ENCODE measurements at regions not wholly inside any gene's neighbourhood (a gene's known extent, or its start where the extent isn't known, plus 50 kb on each side); places are given as distances from the start of the nearest gene placed in this dataset.

DNA sequence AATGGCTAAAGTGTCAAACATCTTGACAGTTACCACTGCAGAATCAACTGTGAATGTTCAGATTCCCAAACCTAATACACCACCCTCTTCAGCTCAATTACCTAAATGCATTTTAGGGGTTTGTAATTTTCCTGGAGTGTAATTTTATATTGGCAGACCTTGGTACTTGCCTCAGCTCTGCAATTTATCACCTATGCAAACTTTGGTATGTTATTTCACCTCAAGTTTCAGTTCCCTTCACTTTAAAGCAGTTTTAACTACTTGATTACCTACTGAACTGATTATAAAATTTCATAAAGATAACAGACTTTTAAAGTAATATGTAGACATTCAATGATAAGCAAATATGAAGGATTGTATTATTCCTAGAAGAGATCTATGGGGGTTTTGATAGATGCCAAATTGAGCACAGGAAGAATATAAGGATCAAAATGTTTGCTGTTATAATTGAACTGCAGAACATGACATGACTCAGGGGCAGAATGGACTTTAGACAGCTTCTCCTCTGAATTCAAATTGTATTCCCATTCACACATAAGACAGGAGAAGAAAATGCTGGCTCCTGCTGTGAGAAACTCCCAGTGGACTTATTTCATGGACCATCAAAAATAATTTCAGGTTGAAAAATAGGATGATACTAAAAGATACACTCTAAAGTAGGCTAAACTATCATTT lies 491.5 kb upstream of the LUZP2 start:
- H3K4me3 ChIP-seq (ENCODE audit: control insufficient read depth, low read depth, low read length) = no peak overlapping the region
- TF ChIP-seq, protein P1, sequence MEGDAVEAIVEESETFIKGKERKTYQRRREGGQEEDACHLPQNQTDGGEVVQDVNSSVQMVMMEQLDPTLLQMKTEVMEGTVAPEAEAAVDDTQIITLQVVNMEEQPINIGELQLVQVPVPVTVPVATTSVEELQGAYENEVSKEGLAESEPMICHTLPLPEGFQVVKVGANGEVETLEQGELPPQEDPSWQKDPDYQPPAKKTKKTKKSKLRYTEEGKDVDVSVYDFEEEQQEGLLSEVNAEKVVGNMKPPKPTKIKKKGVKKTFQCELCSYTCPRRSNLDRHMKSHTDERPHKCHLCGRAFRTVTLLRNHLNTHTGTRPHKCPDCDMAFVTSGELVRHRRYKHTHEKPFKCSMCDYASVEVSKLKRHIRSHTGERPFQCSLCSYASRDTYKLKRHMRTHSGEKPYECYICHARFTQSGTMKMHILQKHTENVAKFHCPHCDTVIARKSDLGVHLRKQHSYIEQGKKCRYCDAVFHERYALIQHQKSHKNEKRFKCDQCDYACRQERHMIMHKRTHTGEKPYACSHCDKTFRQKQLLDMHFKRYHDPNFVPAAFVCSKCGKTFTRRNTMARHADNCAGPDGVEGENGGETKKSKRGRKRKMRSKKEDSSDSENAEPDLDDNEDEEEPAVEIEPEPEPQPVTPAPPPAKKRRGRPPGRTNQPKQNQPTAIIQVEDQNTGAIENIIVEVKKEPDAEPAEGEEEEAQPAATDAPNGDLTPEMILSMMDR (IDR thresholded peaks at IDR 0.05; ENCODE audit: control insufficient read depth, insufficient read depth, low read depth, low read length, missing control alignments) = no peak
- no peak for DNase-seq (ENCODE audit: low read depth)

DNA sequence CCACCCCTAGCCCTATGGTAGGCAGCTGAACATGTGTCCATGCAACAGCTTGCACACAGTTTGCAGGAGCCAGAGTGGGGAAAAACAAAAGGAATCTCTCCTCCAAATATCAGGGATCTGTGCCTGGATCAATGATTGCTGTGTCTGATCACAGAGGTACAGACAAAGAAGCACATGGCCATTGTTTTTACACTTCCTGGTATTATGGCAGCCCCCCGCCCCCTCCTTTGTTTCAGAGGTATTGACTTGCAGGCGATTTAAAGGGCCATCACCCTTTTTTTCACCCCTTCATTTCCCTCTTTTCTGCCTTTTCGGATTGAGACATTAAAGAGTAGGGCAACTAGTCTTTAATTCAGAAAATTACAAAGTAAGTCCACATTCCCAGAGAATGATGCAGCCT lies 453.0 kb upstream of the LUZP2 start:
- TF ChIP-seq, protein P1 (IDR thresholded peaks at IDR 0.05; ENCODE audit: control insufficient read depth, insufficient read depth, low read depth, low read length, missing control alignments) = no peak
- DNase-seq (ENCODE audit: low read depth) = no peak
- no peak overlapping the region for H3K4me3 ChIP-seq (ENCODE audit: control insufficient read depth, low read depth, low read length)

DNA sequence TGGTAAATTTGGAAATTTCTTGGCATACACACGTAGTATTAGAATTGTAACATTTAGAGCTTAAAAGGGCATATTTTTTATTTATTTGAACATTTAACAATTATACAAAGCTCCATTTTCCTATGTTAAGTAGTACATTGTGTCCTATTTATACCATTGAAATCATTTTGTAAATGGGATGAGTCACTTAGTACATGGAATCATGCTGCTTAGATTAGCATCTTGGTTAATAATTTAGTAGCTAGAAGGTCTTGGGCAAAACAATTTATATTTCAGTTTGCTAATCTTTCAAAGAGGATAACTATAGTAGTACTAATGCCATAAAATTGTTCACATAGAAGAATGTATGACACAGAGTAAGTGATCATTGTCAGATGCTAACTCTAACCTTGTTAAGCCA lies 450.1 kb upstream of the LUZP2 start:
- no peak for DNase-seq (ENCODE audit: low read depth)
- H3K4me3 ChIP-seq (ENCODE audit: control insufficient read depth, low read depth, low read length) = no peak overlapping the region
- TF ChIP-seq, protein P1 (IDR thresholded peaks at IDR 0.05; ENCODE audit: control insufficient read depth, insufficient read depth, low read depth, low read length, missing control alignments) = no peak

DNA sequence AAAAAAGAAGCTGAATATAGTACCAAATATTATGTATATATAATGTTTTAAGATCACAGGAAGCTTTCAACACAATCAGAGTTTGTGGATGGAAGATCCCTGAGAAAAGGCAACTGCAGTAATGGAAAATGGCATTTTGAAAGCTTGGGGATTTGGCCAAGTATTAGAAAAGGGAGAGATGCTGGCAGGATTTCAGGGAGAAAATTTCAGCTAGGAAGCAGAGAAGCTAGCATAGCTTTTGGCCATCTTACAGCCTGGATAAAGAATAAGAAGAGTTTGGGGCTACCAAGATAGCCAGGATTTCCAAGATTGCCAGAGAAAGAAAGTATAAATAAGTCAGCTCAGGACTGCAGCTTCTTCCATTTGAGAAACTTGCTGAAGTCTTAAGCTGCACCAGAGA lies 440.8 kb upstream of the LUZP2 start:
- no peak for DNase-seq (ENCODE audit: low read depth)
- H3K4me3 ChIP-seq (ENCODE audit: control insufficient read depth, low read depth, low read length) = no peak overlapping the region
- TF ChIP-seq, protein P1 (IDR thresholded peaks at IDR 0.05; ENCODE audit: control insufficient read depth, insufficient read depth, low read depth, low read length, missing control alignments) = no peak

DNA sequence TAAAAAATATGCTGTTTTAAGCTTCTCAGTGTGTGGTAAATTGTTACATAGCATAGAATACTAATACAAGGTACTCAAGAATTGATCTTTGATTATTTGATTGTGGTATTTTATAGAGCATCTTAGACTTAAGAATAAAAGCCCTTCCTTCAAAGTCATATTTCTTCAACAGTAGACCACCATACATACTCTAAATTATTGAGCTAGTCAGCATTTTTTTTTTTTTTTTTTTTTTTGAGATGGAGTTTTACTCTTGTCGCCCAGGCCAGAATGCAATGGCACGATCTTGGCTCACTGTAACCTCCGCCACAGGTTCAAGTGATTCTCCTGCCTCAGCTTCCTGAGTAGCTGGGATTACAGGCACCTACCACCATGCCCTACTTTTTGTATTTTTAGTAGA lies 436.7 kb upstream of the LUZP2 start:
- no peak overlapping the region for H3K4me3 ChIP-seq (ENCODE audit: control insufficient read depth, low read depth, low read length)
- TF ChIP-seq, protein P1 (IDR thresholded peaks at IDR 0.05; ENCODE audit: control insufficient read depth, insufficient read depth, low read depth, low read length, missing control alignments) = no peak
- no peak for DNase-seq (ENCODE audit: low read depth)

DNA sequence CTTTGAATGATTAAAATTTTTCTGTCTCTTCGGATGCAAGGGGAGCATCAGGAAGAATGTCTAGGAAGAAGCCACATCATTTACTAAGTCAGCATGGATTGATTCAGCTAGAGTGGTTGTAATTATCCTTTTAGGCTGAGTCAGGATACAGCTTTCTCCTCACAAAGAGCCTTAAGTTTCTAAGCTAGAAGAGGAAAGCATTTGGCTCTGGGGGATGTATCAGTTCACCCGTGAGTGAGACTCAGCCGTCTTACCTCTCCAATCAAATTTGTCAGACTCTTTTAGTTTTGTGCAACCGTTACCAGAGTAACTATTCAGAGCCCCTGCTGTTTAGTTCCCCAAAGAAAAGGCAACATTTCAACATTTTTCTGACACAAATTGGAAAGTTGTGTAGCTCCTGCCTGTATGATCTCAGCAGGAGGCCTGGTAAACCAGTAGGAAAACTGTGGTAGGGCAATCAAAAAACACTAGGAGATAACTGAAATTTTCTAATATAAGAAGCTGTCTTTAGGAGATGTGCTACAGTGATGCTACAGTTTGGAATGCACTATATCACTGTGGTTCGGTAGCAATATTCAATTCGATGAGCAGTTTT lies 432.4 kb upstream of the LUZP2 start:
- DNase-seq (ENCODE audit: low read depth) = no peak
- TF ChIP-seq, protein P1 (IDR thresholded peaks at IDR 0.05; ENCODE audit: control insufficient read depth, insufficient read depth, low read depth, low read length, missing control alignments) = no peak
- no peak overlapping the region for H3K4me3 ChIP-seq (ENCODE audit: control insufficient read depth, low read depth, low read length)

Data from AG09309 (cell line).